ENCODE measurements at regions not wholly inside any gene's neighbourhood (a gene's known extent, or its start where the extent isn't known, plus 50 kb on each side); places are given as distances from the start of the nearest gene placed in this dataset.
A peak's percentile ranks its signal among the peaks of the same experiment; 100 is the strongest.
"Not testable (repeated sequence)": the region's sequence is repeated elsewhere in the genome, so short reads cannot be mapped to it uniquely, and the experiment has no call there.

DNA sequence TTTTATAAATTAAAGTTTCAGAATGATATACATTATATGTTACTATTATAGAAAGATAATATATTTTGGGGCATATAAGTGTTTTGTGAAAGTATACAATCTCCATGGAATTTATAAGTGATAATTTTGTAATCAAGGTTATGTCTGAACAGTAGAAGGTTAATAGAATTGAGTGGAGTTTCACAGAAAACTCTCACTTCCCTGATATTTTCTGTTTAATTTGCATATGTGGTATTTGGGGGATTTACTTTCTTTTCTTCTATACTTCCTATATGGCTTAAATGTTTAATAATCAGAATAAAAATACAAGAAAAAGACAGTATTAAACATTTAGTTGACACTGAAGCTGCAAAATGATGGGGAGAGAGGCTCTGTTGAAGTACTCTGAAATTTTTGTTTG lies 848.5 kb downstream of the DACH1 start:
- DNase-seq (ENCODE audit: low read depth in 3 of 3, low spot score in 2 of 3): no peak

DNA sequence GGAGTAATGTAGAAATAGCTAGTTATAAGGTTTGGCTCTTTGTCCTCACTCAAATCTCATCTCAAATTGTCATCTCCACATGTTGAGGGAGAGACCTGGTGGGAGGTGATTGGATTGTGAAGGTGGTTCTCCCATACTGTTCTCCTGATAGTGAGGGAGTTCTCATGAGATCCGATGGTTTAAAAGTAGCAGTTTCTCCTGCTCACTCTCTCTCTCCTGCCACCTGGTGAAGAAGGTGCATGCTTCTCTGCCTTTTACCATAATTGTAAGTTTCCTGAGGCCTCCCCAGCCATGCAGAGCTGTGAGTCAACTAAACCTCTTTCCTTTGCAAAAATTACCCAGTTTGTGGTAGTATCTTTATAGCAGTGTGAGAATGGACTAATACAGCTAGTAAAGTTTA lies 849.4 kb downstream of the DACH1 start:
- no peak for DNase-seq (ENCODE audit: low read depth in 3 of 3, low spot score in 2 of 3)

DNA sequence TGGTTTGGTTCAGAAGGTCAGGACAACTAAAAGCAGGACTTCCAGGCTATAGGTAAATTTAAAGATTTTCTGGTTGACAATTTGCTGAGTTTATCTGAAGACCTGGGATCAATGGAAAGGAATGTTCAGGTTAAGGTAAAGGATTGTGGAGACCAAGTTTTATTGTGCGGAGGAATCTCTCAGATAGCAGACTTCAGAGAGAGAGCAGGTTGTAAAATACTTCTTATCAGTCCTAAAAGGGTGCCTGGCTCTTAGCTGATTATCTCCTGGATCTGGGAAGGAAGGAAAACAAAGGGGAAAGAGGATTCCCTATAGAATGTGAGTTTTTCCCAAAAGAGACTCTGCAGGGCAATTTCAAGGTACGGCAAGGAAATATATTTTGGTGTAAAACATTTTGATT lies 851.5 kb downstream of the DACH1 start:
- no peak for DNase-seq (ENCODE audit: low read depth in 3 of 3, low spot score in 2 of 3)

DNA sequence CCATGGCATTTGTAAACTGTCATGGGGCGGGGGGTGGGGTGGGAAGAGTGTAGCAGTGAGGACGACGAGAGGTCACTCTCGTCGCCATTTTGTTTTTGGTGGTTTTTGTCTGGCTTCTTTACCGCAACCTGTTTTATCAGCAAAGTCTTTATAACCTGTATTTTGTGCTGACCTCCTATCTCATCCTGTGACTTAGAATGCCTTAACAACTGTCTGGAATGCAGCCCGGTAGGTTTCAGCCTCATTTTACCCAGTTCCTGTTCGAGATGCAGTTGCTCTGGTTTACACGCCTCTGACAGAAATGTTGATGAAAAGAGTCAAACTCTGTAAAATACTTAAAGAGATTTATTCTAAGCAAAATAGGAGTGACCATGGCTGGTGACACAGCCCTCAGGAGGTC lies 852.0 kb downstream of the DACH1 start:
- DNase-seq (ENCODE audit: low read depth in 3 of 3, low spot score in 2 of 3): no peak

DNA sequence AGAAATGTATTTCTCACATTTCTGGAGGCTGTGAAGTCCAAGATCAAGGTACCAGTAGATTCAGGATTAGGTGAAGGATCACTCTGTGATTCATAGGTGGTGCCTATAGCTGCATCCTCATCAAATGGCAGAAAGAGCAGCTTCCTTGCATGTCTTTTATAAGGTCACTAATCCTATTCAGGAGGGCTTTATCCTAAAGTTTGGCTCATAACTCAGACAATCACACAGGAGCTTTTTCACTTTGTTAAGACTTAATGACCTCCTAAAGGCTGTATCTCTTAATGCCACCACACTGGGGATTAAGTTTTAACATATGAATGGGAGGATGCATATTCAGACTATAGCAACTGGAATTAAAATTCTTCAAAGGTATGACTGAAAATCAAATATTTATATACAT lies 861.1 kb downstream of the DACH1 start:
- DNase-seq (ENCODE audit: low read depth in 3 of 3, low spot score in 2 of 3): no peak

DNA sequence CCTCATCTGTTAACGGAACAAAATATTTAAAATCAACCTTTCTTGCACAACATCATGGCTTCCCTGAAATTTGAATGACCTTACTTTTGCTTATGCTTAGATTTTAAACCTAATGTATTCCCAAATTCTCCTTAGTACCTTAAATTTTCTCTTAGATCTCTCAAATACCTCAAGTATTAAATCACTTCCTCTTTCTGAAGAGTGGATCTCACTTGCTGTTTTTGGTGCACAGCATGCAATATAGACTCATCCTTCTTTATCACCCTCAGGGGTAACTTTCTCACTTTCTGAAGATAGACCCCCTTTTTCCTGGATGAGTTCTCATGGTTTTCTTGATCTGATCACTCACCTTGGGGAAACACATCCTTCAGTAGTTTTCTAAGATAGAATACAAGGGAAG lies 871.7 kb downstream of the DACH1 start:
- DNase-seq (ENCODE audit: low read depth in 3 of 3, low spot score in 2 of 3): no peak

DNA sequence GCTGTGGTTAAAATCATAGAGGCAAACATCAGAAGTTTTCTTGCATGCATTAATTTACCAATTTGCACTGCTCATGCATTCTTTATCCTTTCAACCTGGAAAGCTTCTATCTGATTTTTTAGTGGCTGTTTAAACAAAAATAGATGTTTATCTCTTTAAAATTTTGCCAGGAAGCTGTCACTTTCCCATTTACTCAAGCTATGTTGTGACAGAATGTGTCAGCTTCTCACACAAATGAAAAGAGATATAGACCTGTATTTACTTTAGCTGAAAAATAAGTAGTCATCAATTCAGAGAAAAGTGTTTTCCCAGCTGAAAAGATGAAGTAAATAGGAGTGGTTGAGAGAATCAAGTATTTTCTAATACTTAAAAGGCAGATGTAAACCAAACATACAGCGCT lies 872.8 kb downstream of the DACH1 start:
- no peak for DNase-seq (ENCODE audit: low read depth in 3 of 3, low spot score in 2 of 3)

DNA sequence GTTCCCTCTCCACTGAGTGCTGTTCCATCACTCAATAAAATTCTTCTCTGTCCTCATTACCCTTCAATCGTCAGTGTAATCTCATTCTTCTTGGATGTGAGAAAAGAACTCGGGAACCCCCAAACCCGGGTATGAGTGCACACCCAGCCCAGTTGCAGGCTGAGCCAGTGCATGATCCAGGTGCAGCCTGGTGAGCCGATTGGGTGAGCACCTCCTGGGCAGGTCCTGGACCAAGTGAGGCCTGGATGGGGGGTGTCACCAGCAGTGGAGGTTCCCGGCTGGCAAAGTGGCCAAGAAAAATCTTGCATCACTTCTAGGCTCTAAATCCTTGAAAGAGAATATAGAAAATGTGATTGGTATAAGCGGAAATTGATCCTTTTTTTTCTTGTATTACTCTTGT lies 878.8 kb upstream of the KLHL1 start:
- no peak for DNase-seq (ENCODE audit: low read depth in 3 of 3, low spot score in 2 of 3)

DNA sequence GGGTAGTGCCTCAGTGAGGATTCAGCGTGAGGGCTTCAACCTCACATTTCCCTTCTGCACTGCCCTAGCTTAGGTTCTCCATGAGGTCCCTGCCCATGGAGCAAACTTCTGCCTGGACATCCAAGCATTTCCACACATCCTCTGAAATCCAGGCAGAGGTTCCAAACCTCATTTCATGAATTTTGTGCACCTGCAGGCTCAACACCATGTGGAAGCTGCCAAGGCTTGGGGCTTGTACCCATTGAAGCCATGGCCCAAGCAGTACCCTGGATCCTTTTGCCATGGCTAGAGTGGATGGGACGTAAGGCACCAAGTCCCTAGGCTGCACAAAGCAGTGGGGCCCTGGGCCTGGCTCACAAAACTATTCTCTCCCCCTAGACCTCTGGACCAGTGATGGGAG lies 877.1 kb upstream of the KLHL1 start:
- DNase-seq (ENCODE audit: low read depth in 3 of 3, low spot score in 2 of 3): no peak

DNA sequence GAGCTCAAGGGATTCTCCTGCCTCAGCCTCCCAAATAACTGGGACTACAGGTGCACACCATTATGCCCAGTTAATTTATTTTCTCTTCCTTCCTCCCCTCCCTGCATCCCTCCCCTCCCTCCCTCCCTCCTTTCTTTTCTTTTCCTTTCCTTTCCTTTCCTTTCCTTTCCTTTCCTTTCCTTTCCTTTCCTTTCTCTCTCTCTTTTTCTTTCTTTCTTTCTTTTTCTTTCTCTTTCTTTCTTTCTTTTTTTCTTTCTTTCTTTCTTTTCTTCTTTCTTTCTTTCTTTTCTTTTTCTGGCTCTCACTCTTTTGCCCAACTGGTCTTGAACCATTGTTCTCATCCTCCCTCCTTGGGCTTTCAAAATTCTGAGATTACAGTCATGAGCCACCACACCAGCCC lies 873.0 kb upstream of the KLHL1 start:
- DNase-seq (ENCODE audit: low read depth in 3 of 3, low spot score in 2 of 3): not testable (repeated sequence)

DNA sequence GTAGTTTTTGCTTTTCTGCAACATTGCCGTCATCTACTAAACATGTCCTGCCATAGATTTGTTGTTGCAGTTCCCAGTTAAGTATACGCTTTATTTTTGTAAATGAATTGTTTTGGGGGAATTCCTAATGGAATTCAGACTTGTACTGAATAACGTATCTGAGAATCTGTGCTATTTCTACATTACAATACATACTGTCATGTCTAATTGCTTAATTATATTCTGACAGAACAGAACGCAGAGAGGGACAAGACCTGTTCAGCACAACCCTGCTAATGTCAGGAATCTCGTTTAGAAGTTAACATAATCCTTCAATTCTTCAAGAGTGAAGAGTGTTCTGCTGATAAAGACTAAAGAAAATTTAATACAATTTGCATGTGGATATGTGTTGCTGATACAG lies 861.1 kb upstream of the KLHL1 start:
- no peak for DNase-seq (ENCODE audit: low read depth in 3 of 3, low spot score in 2 of 3)

DNA sequence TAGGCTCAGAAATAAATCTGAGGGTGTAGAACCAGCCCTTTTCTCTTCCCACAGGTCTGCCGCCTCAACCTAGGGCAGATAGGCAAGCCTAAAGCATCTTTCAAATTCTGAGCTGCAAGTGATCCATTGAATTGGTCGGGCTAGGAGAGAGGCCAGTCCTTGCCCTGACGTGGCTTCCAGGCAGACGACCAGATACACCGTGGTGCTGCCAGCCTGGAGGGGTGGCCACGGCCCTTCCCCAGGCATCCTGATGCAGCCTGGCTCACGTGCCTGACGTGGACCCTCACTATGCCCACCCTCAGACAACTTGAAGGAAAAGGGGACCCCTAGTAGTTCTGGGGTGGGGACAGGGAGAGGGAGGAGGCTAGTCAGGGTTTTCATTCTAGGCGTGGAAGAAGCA lies 859.3 kb upstream of the KLHL1 start:
- no peak for DNase-seq (ENCODE audit: low read depth in 3 of 3, low spot score in 2 of 3)

DNA sequence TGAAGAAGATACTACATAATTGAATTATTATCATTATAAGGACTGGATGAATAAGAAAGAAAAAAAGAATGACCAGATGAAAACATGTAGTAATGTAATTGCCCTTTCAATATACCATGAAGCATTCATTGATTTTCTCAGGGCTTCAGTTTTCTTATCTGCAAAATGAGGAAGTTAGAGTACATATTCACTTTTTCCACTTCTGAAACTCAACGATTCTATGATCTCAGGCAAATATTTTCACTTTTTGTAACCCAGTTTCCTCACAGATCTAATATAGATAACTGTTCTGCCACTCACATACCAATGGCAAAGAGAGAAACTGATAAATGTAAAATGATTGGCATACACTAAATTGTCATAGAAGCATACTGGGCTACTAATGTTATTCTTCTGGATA lies 856.6 kb upstream of the KLHL1 start:
- DNase-seq (ENCODE audit: low read depth in 3 of 3, low spot score in 2 of 3): no peak

DNA sequence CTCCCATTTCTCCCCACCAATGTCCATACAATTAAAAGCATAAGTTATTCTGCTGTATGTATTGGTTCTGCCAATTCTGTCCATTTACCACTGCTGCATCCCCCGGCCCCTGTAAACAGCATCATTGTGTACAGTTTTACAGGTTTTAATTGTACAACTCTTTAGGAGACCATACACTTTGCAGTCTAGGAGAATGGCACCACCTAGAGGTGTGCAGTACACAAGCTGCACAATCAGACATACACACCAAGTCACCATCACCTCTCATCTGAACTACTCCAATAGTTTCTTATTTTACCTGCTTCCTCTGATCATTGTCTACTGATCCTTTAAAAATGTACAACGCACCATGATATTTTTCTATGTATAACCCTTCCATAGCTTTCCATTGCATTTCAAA lies 855.9 kb upstream of the KLHL1 start:
- no peak for DNase-seq (ENCODE audit: low read depth in 3 of 3, low spot score in 2 of 3)

DNA sequence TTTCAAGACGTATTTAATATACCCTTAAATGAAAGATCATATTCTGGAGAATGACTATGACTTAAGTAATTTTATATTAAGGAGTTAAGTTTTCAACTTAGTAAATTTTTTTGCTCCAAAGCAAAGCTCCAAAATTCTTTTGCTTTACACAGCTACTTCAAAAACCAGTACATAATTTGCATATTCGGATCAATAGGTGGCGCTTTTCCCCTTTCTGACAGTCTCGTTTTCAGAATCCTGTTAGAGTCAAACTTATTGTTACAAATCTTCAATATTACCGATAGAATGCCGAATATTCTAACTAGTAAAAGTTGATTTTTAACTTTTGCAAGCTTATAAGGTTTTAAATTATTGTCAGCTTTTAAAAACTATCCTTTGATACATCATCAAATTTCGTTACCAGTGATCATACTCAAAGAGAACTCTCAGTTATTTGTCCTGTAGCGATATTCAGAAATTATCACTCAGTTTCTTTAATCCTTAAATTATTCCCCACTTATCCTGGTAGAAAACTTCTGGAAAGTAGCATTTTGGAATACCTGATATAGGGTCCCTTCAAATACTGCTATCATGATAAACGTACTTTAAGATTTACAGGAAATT lies 852.7 kb upstream of the KLHL1 start:
- DNase-seq (ENCODE audit: low read depth in 3 of 3, low spot score in 2 of 3): peak; percentile 10 to 39 (median 23)

DNA sequence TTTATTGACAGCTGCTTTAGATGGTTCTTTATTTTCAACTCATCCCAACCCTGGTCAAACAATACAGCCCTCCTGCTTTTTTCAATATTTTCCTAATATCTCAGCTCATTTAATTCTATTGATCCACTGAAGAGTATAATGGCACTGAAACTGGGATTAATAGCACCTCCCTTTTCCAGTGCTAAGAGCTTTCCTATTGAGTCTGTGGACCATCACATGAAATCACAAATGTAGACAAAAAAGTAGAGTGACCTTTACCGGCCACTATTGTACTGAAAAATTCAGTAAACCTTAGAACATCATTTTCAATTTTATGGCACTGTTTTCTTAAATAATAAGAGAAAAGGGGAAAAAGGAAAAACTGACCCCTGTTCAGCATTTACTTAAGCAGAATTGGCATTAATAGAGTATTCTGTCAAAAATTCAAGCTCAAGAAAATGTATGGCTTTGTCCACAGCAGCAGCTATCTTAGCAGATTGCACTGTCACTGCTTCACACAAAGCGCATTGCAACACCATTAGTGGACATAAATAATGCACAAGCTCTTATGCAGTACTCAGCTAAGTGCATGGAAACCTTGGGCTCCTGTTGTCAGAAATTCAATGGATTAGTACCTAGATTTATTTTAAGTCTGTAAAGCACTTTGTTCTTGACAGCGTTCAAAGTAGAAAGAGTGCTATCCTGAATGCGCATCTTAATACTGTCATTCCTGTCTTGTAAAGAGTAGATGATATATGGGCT lies 851.0 kb upstream of the KLHL1 start:
- no peak for DNase-seq (ENCODE audit: low read depth in 3 of 3, low spot score in 2 of 3)

DNA sequence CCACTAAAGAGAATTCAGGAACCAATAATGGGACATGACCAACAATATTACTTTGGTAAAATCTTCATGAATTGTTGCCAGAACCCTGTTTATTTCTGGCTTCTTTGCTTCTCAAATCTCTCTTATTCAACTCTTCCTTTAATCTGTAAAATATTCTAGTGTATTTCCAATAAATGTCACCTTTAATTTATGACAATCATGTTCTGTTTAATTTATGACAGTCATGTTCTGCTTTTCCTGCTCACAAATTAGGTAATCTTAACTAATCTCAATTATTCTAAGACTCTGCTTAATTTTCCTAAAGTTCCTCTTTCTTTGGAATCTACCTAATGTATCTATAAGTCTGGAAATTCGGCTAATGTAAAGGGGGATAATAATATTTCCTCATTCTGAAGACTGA lies 847.6 kb upstream of the KLHL1 start:
- DNase-seq (ENCODE audit: low read depth in 3 of 3, low spot score in 2 of 3): no peak

DNA sequence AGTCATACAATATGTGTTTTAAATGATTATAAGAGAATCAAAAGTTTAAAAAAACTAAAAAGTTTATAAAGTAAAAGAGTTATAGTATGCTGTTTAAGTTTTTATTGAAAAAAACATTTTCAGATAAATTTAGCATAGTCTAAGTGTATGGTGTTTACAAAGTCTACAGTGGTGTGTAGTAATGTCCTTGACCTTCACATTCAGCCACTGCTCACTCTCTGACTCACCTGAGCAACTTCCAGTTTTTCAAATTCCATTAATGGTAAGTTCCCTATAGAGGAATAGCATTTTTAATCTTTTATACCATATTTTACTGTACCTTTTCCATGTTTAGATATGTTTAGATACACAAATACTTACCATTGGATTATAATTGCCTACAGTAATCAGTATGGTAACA lies 842.4 kb upstream of the KLHL1 start:
- DNase-seq (ENCODE audit: low read depth in 3 of 3, low spot score in 2 of 3): no peak

DNA sequence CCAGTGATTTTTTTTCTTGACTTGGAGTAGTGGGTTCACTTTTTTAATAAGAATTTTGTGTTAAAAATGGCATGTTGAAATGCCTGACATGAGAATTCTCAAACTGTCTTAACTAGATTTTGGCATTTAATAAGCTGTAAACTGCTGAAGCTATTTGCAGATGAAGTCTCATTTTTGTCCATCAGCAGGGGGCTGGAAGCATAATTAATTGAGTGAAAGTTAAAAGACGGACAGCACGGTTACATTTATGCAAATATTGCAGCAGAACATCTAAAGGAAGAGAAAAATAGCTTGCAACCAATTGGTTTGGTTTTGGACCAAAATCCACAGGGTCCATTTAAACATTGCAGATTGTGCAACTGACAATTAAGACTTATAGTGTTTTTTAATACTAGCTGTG lies 837.3 kb upstream of the KLHL1 start:
- no peak for DNase-seq (ENCODE audit: low read depth in 3 of 3, low spot score in 2 of 3)

DNA sequence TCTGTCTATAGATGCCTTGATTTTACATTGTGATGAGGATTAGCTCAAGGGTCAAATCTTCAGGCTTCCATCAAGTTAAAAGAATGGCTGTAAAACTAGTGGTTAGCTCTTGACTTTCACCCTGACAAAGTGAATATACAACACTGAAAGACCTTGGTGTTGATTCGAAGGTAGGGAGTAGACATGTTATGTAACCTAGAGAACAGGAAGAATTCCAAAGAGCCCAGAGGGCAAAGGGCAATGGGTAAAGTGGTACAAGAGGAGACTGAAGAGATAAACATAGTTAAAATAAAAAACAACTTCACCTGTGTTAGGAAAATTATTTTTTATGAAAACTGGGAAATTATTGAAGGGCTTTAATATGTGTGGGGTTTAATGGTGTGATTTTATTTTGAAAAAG lies 833.2 kb upstream of the KLHL1 start:
- DNase-seq (ENCODE audit: low read depth in 3 of 3, low spot score in 2 of 3): no peak

DNA sequence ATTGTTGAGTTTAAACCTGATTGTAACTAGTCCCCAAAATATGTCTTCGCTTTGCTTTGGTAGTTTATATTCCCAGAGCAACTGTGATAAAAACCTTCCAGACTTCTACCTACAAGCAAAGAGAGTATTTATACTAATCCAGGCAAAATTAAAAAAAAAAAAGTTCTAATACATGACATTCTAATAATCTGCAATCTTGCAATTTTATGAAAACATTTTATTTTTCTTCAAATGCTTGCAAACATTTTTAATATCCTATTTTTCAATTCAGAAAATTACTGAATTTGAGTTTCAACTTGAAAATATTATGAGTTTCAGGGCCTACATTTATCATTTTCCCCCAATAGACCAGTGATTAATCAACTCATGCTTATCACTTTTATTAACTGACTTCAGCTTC lies 830.2 kb upstream of the KLHL1 start:
- no peak for DNase-seq (ENCODE audit: low read depth in 3 of 3, low spot score in 2 of 3)

DNA sequence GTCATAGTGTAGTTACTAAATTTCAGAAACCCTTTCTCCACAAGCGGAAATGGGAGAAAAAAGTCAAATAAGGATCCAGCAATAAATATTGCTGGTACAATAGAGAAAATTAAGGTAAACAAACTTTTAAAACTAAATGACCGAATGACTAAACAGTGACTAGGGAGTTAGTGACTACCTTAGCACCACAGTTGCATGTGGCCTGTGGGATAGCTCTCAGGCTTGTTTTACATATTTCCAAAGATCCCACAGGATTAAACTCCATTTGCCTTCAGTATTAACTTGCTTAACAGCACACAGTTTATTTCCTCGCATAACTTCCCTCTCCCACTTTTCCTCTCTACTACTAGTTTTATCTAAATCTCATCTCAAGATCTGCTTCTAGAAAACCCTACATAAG lies 824.3 kb upstream of the KLHL1 start:
- DNase-seq (ENCODE audit: low read depth in 3 of 3, low spot score in 2 of 3): no peak
